ENCODE measurements at regions not wholly inside any gene's neighbourhood (a gene's known extent, or its start where the extent isn't known, plus 50 kb on each side); places are given as distances from the start of the nearest gene placed in this dataset.

DNA sequence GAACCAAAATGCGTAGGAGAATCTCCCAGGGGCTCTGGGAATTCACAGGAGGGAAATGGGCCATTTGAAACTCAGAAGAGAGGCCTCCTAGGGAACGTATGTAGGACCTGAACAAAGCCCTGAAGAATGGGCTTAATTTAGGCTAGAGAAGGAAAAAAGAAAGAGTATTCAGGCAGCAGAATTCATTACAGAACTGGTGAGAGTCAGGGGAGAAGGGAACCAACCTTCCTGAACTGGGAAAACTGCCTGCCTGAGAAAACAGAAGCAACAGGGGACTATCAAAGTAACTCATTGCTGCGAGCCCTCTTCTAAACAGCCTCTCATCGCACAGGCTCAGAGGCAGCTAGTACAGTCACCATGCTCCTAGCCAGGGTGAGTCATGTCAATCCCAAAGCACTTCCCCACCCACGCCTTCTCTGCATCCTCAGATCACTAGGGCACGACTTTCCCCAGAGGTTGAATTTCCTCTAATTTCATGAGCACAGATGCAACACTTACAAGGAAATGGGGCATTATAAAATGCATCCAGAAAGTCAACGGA, 98.1 kb downstream of the ADSS2 start:
- no peak for DNase-seq

DNA sequence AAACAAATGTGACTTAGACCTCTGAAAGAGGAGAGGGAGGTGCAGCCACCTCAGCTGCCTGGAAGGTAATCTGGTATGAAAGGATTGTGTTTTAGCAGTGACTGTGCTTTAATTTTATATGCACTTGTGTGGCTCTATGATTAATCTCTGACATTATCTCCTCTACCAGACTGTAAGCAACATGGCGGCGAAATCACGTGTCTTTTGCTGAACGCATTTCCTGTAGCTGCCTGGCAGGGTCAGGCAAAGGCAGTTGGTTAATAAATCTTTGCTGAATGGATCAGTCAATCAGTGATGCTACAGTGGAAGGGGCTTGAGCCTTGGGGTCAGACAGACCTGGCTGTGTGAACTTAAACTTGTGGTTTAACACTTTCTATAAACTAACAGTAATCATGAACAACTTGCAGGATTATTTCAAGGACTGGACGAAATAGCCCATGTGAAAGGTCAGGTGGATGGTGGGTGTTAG, 96.9 kb downstream of the ADSS2 start:
- no peak for DNase-seq

DNA sequence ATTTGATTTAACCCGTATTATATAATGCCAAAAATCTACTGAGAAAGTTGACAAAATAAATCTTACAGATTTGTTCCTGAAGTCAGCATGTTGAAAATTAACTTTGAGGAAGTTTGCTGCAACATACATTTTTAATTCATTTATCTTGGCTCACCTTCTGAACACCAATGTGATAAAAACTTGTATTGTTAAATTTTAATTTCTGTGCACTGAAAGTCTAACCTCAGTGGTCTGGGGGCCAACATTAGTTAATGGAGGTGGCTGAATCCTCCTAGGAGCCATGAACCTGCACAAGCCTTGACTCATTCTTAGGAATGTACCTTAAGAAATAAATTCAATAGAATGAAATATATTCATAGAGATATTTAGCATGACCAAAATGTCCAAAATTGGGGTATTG, 95.3 kb downstream of the ADSS2 start:
- no peak for DNase-seq

Data from CD4-positive, alpha-beta T cell treated with Interleukin-21 for 1 hour (primary cell).